ENCODE measurements at regions not wholly inside any gene's neighbourhood (a gene's known extent, or its start where the extent isn't known, plus 50 kb on each side); places are given as distances from the start of the nearest gene placed in this dataset.
"Not testable (repeated sequence)": the region's sequence is repeated elsewhere in the genome, so short reads cannot be mapped to it uniquely, and the experiment has no call there.

GRCh38 chr4:49510238-49510637, 524.2 kb downstream of the CWH43 start:
- ATAC-seq, DNase-seq: not testable (repeated sequence)

GRCh38 chr4:49511353-49511752, 525.3 kb downstream of the CWH43 start:
- peaks cover 0 to 15% of the 10 kb centered on the region in 2 donors for H3K27me3 ChIP-seq
- ATAC-seq; intact Hi-C loops (cut with DNase I); H3K4me1 ChIP-seq; H3K36me3 ChIP-seq; H3K4me3 ChIP-seq; H3K27ac ChIP-seq: not testable (repeated sequence)
- peak in 1 of 2 donors; percentile 10 for TF ChIP-seq CTCF (IDR thresholded peaks at IDR 0.05)
- DNase-seq: peak in 1 of 4 donors; percentile 65
- H3K9me3 ChIP-seq: peaks cover 3 to 45% of the 10 kb centered on the region in 2 donors

More at GRCh38 chr4:49510238-49510637, 524.2 kb downstream of the CWH43 start:
- H3K36me3 ChIP-seq; H3K27ac ChIP-seq; H3K4me3 ChIP-seq; intact Hi-C loops (cut with DNase I); H3K4me1 ChIP-seq: not testable (repeated sequence)
- Histone ChIP-seq H3K9me3 (peaks cover 3 to 43% of the 10 kb centered on the region in 2 donors), H3K27me3 (peaks cover 0 to 15% of the 10 kb centered on the region in 2 donors)

GRCh38 chr4:49511881-49512491, 525.9 kb downstream of the CWH43 start:
- H3K27me3 ChIP-seq: peaks cover 0 to 15% of the 10 kb centered on the region in 2 donors
- H3K4me3 ChIP-seq; intact Hi-C loops (cut with DNase I); H3K36me3 ChIP-seq; H3K27ac ChIP-seq; H3K4me1 ChIP-seq; ATAC-seq: not testable (repeated sequence)
- DNase-seq: peak in 2 of 4 donors; percentile 36 to 88
- peaks cover 3 to 49% of the 10 kb centered on the region in 2 donors for H3K9me3 ChIP-seq

- H3K27ac ChIP-seq; ATAC-seq; intact Hi-C loops (cut with DNase I); H3K4me3 ChIP-seq; H3K4me1 ChIP-seq; H3K36me3 ChIP-seq: not testable (repeated sequence)
- H3K9me3 ChIP-seq: peaks cover 3 to 55% of the 10 kb centered on the region in 2 donors
- H3K27me3 ChIP-seq: peaks cover 0 to 15% of the 10 kb centered on the region in 2 donors
- peak in 2 of 4 donors; percentile 58 to 96 for DNase-seq
Observed at GRCh38 chr4:49512641-49513545, 526.8 kb downstream of the CWH43 start.

GRCh38 chr4:49513546-49514115, 527.6 kb downstream of the CWH43 start:
- peak in 2 of 4 donors; percentile 42 to 94 for DNase-seq
- peaks cover 0 to 15% of the 10 kb centered on the region in 2 donors for H3K27me3 ChIP-seq
- intact Hi-C loops (cut with DNase I); H3K4me1 ChIP-seq; H3K4me3 ChIP-seq; ATAC-seq; H3K27ac ChIP-seq; H3K36me3 ChIP-seq: not testable (repeated sequence)
- peaks cover 3 to 56% of the 10 kb centered on the region in 2 donors for H3K9me3 ChIP-seq

GRCh38 chr4:49514171-49514699, 528.2 kb downstream of the CWH43 start:
- ATAC-seq; intact Hi-C loops (cut with DNase I): not testable (repeated sequence)
- DNase-seq: peak in 2 of 4 donors; percentile 65 to 97

GRCh38 chr4:49514841-49515240, 528.8 kb downstream of the CWH43 start:
- intact Hi-C loops (cut with DNase I); ATAC-seq: not testable (repeated sequence)
- H3K9me3 ChIP-seq: peaks cover 3 to 63% of the 10 kb centered on the region in 2 donors

More at GRCh38 chr4:49514171-49514699, 528.2 kb downstream of the CWH43 start:
- Histone ChIP-seq H3K27me3 (peaks cover 0 to 15% of the 10 kb centered on the region in 2 donors), H3K9me3 (peaks cover 3 to 59% of the 10 kb centered on the region in 2 donors)
- not testable (repeated sequence) for H3K36me3 ChIP-seq, H3K4me1 ChIP-seq, H3K4me3 ChIP-seq, H3K27ac ChIP-seq

GRCh38 chr4:49515241-49515640, 529.2 kb downstream of the CWH43 start:
- H3K27ac ChIP-seq; intact Hi-C loops (cut with DNase I); H3K36me3 ChIP-seq; ATAC-seq; H3K4me3 ChIP-seq; H3K4me1 ChIP-seq: not testable (repeated sequence)
- Histone ChIP-seq H3K9me3 (peaks cover 3 to 62% of the 10 kb centered on the region in 2 donors), H3K27me3 (peaks cover 0 to 15% of the 10 kb centered on the region in 2 donors)
- DNase-seq: peak in 1 of 4 donors; percentile 60

More at GRCh38 chr4:49514841-49515240, 528.8 kb downstream of the CWH43 start:
- H3K27ac ChIP-seq, H3K4me3 ChIP-seq, H3K4me1 ChIP-seq, H3K36me3 ChIP-seq: not testable (repeated sequence)
- DNase-seq: peak in 2 of 4 donors; percentile 36 to 86
- H3K27me3 ChIP-seq: peaks cover 0 to 15% of the 10 kb centered on the region in 2 donors

- H3K4me3 ChIP-seq; H3K36me3 ChIP-seq; H3K27ac ChIP-seq; intact Hi-C loops (cut with DNase I); ATAC-seq; H3K4me1 ChIP-seq: not testable (repeated sequence)
- Histone ChIP-seq H3K27me3 (peaks cover 0 to 15% of the 10 kb centered on the region in 2 donors), H3K9me3 (peaks cover 3 to 56% of the 10 kb centered on the region in 2 donors)
- DNase-seq: peak in 1 of 4 donors; percentile 90
Observed at GRCh38 chr4:49516096-49516495, 530.0 kb downstream of the CWH43 start.

All from left lung (tissue), 4 donors.